DMS53 treated with DMSO at 0.1 percent for 48 hours (cell line): ENCODE measurements at regions not wholly inside any gene's neighbourhood (a gene's known extent, or its start where the extent isn't known, plus 50 kb on each side); places are given as distances from the start of the nearest gene placed in this dataset.

Experiments used
- DNase-seq: peaks from one replicate; lab custom pipeline; 2025; ENCODE audit not compliant: unreplicated experiment; lab: John Stamatoyannopoulos, UW

DNA sequence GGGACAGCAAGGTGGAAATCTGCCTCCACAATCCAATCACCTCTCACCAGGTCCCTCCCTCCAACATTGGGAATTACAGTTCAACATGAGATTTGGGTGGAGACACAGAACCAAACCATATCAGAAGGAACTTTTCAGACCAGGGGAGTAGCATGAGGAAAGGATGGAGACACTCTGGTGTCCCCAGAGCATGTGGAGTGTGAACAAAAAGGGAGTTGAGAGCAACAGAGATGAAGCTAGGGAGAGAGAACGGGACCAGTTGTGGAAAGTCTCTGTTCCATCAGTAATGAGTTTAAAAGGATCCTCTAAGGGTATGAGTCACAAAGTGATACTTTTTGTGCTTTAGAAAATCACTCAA, 382.0 kb downstream of the SFMBT2 start:
- no peak for DNase-seq

GRCh38 chr10:7027913-7028808, 382.7 kb downstream of the SFMBT2 start:
- DNase-seq, result no peak

GRCh38 chr10:7027237-7027912, 383.5 kb downstream of the SFMBT2 start:
- DNase-seq, result no peak

- no peak for DNase-seq
Measured at GRCh38 chr10:7026818-7027217, 384.0 kb downstream of the SFMBT2 start.

- DNase-seq, result no peak
Measured at GRCh38 chr10:7025296-7025695, 385.5 kb downstream of the SFMBT2 start.

DNA sequence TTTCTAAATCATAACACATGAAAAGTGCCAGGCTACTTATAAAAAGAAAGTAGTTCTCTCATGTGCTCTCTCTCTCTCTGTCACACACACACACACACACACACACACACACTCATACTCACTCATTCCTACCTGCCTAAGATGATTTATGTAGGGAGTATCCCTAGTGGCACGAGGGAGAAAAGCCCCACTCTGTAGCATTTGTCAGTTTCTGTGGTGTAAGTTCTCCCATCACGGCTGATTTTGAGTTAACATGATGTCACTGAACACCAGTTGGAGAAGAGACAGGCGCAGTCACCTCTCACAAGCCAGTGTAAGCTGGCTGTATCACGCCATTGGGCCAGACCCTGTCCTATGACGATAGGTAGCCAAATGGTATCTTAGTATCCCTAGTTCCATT, 395.4 kb downstream of the SFMBT2 start:
- DNase-seq, result no peak

DNA sequence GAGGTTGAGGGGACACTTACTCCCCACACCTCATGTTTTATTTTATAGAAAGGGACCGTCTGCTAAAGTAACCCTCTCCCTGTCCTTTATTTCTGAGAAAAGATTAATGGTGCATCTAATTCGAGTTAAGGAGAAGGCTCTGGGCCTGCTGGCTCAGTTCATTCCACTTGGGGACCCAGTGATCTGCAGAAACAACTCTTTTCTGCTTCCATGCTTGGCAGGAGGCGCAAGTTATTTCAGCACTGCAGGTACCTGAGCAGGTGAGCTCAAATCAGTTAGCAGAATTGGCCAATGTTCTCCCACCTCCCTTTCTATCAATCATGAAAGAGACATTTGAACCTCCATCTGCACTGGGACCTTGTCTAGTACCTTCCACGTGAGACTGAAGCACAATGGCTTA, 396.1 kb downstream of the SFMBT2 start:
- no peak for DNase-seq

- DNase-seq, result no peak
Measured at GRCh38 chr10:7011994-7012393, 398.8 kb downstream of the SFMBT2 start.

GRCh38 chr10:7008645-7009044, 402.2 kb downstream of the SFMBT2 start:
- no peak for DNase-seq

GRCh38 chr10:7007600-7008190, 403.1 kb downstream of the SFMBT2 start:
- no peak for DNase-seq

GRCh38 chr10:7006566-7006965, 404.3 kb downstream of the SFMBT2 start:
- no peak for DNase-seq

DNA sequence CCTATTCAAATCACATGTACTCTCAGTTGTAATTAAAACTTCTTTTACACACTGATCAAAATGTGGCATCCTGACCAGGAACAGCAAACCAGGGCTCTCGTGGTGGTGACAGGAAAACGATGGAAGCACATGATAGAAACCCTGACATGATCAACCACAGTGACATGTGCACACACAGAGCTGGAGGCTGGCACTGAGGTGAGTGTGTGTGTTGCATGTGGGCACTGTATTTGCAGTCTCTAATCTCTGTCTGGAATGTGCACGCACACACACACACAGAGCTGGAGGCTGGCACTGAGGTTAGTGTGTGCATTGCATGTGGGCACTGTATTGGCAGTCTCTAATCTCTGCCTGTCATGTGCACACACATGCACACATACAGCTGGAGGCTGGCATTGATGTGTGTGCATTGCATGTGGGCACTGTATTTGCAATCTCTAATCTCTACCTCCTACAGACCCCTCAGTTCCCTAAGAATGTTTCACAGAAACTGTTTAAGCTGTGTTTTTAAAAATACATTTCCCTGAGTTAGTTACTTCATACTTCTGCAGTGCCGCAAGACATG, 406.9 kb downstream of the SFMBT2 start:
- no peak for DNase-seq

DNA sequence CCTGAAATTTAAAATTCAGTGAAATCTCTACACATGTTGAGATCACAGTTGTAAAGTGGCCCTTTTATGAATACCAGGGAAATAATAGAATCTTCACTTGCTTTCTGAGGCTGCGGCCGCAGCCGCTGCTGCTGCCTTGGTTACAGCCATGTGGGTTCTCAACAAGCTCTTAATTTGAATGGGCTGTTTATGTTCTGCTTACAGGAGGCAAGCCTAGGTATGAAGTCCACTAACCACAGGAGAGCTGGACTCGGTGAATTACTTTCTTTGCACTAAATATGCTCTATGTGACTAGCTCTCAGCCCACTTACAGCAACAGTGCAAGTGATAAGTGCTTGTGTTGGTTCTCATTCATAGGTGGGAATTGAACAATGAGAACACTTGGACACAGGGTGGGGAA, 410.8 kb downstream of the SFMBT2 start:
- DNase-seq, result no peak

GRCh38 chr10:6999232-6999925, 411.5 kb downstream of the SFMBT2 start:
- DNase-seq, result no peak

DNA sequence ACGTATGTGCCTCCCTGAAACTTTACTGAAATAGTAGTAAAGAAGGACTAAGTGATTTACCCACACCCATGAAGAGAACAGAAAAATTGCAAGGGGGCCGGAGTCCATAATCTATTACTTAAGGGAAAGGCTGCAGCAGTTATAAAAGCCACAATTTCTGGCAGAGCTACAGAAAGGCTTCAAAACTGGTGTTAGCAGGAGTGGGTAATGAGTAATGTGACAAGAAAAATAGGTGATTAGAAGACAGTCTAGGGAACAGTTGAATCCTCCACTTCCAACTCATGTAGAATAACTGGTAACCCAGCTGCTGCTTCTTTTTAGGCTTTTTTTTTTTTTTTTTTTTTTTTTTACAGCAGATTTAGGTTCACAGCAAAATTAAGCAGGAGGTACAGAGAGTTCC, 413.3 kb downstream of the SFMBT2 start:
- DNase-seq, result no peak

DNA sequence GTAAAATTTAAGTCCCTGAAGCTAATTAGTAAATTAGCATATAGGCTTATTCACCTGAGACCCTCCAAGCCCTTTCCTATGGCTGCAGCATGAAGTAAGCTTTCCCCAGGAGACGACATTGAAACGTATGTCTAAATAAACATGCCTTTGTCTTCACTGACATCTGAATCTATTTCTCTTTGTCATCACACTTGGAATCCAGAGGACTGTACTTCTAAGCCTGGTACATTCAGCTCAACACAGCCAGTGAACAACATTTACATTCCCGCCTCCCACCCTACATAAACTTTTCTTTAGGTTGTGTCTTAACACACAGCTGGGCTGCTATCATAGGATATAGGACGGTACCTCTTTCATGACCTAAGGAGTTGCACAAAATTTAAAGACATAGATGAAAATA, 414.4 kb downstream of the SFMBT2 start:
- DNase-seq, result no peak

- no peak for DNase-seq
Measured at GRCh38 chr10:6995831-6996230, 415.0 kb downstream of the SFMBT2 start.

DNA sequence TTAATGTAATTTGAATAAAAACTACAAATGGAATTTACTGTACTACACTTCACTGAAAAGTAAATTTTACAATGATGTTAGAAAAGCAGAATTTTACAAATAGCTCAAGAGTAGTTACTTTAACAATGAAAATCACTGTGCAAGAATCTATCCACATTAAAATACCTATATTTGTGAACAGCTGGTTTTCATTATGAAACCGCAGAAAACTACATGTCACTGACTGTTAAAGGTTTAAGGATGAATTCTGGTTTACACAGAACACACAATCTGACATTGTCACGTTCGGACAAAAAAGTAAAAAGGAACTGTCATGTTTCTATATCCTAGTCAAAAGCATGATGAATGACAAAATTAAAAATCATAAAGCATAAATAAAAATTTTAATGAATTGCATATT, 415.3 kb upstream of the PRKCQ start:
- no peak for DNase-seq

GRCh38 chr10:6990891-6991290, 410.8 kb upstream of the PRKCQ start:
- no peak for DNase-seq

GRCh38 chr10:6988654-6989053, 408.6 kb upstream of the PRKCQ start:
- DNase-seq, result no peak

- no peak for DNase-seq
Measured at GRCh38 chr10:6987536-6987945, 407.5 kb upstream of the PRKCQ start.
